ENCODE measurements at regions not wholly inside any gene's neighbourhood (a gene's known extent, or its start where the extent isn't known, plus 50 kb on each side); places are given as distances from the start of the nearest gene placed in this dataset.

DNA sequence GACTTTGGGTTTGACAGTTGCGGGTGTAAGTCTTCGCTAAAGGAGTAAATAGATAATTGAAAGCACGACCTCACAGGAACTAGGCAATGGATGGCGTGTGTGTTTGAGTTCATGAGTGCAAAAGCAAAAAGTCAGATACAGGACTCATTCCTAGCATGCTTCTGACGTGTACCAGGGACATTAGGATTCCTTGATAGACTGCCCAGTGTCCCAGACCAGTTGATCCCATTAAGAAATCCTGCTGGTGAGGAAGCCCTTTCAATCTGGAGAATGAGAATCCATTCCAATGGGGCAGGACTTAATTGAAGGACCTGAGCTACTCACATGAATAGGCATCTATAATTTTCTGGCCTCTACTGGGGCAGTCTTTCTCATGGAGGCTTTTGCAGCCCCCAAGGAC is 235.4 kb downstream of the RAD51AP2 start:
- TF ChIP-seq, protein P1, sequence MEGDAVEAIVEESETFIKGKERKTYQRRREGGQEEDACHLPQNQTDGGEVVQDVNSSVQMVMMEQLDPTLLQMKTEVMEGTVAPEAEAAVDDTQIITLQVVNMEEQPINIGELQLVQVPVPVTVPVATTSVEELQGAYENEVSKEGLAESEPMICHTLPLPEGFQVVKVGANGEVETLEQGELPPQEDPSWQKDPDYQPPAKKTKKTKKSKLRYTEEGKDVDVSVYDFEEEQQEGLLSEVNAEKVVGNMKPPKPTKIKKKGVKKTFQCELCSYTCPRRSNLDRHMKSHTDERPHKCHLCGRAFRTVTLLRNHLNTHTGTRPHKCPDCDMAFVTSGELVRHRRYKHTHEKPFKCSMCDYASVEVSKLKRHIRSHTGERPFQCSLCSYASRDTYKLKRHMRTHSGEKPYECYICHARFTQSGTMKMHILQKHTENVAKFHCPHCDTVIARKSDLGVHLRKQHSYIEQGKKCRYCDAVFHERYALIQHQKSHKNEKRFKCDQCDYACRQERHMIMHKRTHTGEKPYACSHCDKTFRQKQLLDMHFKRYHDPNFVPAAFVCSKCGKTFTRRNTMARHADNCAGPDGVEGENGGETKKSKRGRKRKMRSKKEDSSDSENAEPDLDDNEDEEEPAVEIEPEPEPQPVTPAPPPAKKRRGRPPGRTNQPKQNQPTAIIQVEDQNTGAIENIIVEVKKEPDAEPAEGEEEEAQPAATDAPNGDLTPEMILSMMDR (IDR thresholded peaks at IDR 0.05), result no peak
- no peak for TF ChIP-seq POLR2A (IDR thresholded peaks at IDR 0.05)
- no peak for TF ChIP-seq POLR2AphosphoS5 (IDR thresholded peaks at IDR 0.05)

Measured in stomach (tissue), 4 donors.